ENCODE measurements at regions not wholly inside any gene's neighbourhood (a gene's known extent, or its start where the extent isn't known, plus 50 kb on each side); places are given as distances from the start of the nearest gene placed in this dataset.

- no peak for TF ChIP-seq CTCF (conservative IDR thresholded peaks at IDR 0.05; ENCODE audit: low read depth, low read length)
- DNase-seq (ENCODE audit: low read depth), result no peak
- no peak overlapping the region for H3K4me3 ChIP-seq (ENCODE audit: low read depth, low read length)
Observed at GRCh38 chr4:27191592-27191991, 331.0 kb downstream of the STIM2 start.

GRCh38 chr4:27194599-27195176, 334.0 kb downstream of the STIM2 start:
- no peak for DNase-seq (ENCODE audit: low read depth)
- no peak overlapping the region for H3K4me3 ChIP-seq (ENCODE audit: low read depth, low read length)
- TF ChIP-seq CTCF (conservative IDR thresholded peaks at IDR 0.05; ENCODE audit: low read depth, low read length), result no peak

GRCh38 chr4:27198246-27198645, 337.6 kb downstream of the STIM2 start:
- TF ChIP-seq CTCF (conservative IDR thresholded peaks at IDR 0.05; ENCODE audit: low read depth, low read length), result no peak
- H3K4me3 ChIP-seq (ENCODE audit: low read depth, low read length), result no peak overlapping the region
- DNase-seq (ENCODE audit: low read depth), result no peak

GRCh38 chr4:27198971-27199370, 338.3 kb downstream of the STIM2 start:
- DNase-seq (ENCODE audit: low read depth), result no peak
- TF ChIP-seq CTCF (conservative IDR thresholded peaks at IDR 0.05; ENCODE audit: low read depth, low read length), result no peak
- no peak overlapping the region for H3K4me3 ChIP-seq (ENCODE audit: low read depth, low read length)

- TF ChIP-seq CTCF (conservative IDR thresholded peaks at IDR 0.05; ENCODE audit: low read depth, low read length), result no peak
- DNase-seq (ENCODE audit: low read depth), result no peak
Observed at GRCh38 chr4:27206009-27206408, 345.4 kb downstream of the STIM2 start.

GRCh38 chr4:27210956-27211355, 350.3 kb downstream of the STIM2 start:
- TF ChIP-seq CTCF (conservative IDR thresholded peaks at IDR 0.05; ENCODE audit: low read depth, low read length), result no peak
- DNase-seq (ENCODE audit: low read depth), result no peak
- no peak overlapping the region for H3K4me3 ChIP-seq (ENCODE audit: low read depth, low read length)

More at GRCh38 chr4:27206009-27206408, 345.4 kb downstream of the STIM2 start:
- no peak overlapping the region for H3K4me3 ChIP-seq (ENCODE audit: low read depth, low read length)

- no peak for DNase-seq (ENCODE audit: low read depth)
Observed at GRCh38 chr4:27214010-27214409, 353.4 kb downstream of the STIM2 start.

More at GRCh38 chr4:27214010-27214409, 353.4 kb downstream of the STIM2 start:
- TF ChIP-seq CTCF (conservative IDR thresholded peaks at IDR 0.05; ENCODE audit: low read depth, low read length), result no peak
- no peak overlapping the region for H3K4me3 ChIP-seq (ENCODE audit: low read depth, low read length)
